ENCODE measurements at regions not wholly inside any gene's neighbourhood (a gene's known extent, or its start where the extent isn't known, plus 50 kb on each side); places are given as distances from the start of the nearest gene placed in this dataset.
"Not testable (repeated sequence)": the region's sequence is repeated elsewhere in the genome, so short reads cannot be mapped to it uniquely, and the experiment has no call there.

GRCh38 chr3:94799420-94800060, 736.7 kb downstream of the NSUN3 start:
- Histone ChIP-seq H3K4me1 (no peaks in the 10 kb centered on the region), H3K4me3 (ENCODE audit: low read depth, low read length) (no peak overlapping the region)
- TF ChIP-seq, protein P1, sequence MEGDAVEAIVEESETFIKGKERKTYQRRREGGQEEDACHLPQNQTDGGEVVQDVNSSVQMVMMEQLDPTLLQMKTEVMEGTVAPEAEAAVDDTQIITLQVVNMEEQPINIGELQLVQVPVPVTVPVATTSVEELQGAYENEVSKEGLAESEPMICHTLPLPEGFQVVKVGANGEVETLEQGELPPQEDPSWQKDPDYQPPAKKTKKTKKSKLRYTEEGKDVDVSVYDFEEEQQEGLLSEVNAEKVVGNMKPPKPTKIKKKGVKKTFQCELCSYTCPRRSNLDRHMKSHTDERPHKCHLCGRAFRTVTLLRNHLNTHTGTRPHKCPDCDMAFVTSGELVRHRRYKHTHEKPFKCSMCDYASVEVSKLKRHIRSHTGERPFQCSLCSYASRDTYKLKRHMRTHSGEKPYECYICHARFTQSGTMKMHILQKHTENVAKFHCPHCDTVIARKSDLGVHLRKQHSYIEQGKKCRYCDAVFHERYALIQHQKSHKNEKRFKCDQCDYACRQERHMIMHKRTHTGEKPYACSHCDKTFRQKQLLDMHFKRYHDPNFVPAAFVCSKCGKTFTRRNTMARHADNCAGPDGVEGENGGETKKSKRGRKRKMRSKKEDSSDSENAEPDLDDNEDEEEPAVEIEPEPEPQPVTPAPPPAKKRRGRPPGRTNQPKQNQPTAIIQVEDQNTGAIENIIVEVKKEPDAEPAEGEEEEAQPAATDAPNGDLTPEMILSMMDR (IDR thresholded peaks at IDR 0.05) = no peak

GRCh38 chr3:94811836-94812235, 749.0 kb downstream of the NSUN3 start:
- no peaks in the 10 kb centered on the region for H3K27me3 ChIP-seq (ENCODE audit: control insufficient read depth, insufficient read depth, low read length)
- H3K36me3 ChIP-seq (ENCODE audit: control insufficient read depth, insufficient read depth, low read length) = no peaks in the 10 kb centered on the region
- TF ChIP-seq, protein P1 (IDR thresholded peaks at IDR 0.05) = no peak
- H3K9ac ChIP-seq = no peak overlapping the region
- H3K79me2 ChIP-seq = no peaks in the 10 kb centered on the region
- no peak overlapping the region for H3K4me2 ChIP-seq (ENCODE audit: low read length)
- H3K4me1 ChIP-seq = no peaks in the 10 kb centered on the region
- H2AFZ ChIP-seq = no peak overlapping the region
- H3K9me3 ChIP-seq (ENCODE audit: control insufficient read depth, low read length) = no peaks in the 10 kb centered on the region
- no peak overlapping the region for H3K4me3 ChIP-seq (ENCODE audit: low read depth, low read length)
- no peak overlapping the region for H3K27ac ChIP-seq

More at GRCh38 chr3:94799420-94800060, 736.7 kb downstream of the NSUN3 start:
- H3K4me2 ChIP-seq (ENCODE audit: low read length) = no peak overlapping the region
- no peaks in the 10 kb centered on the region for H3K36me3 ChIP-seq (ENCODE audit: control insufficient read depth, insufficient read depth, low read length)
- H3K9me3 ChIP-seq (ENCODE audit: control insufficient read depth, low read length) = no peaks in the 10 kb centered on the region
- no peak overlapping the region for H3K27ac ChIP-seq
- no peak overlapping the region for H3K9ac ChIP-seq
- no peaks in the 10 kb centered on the region for H3K79me2 ChIP-seq
- H3K27me3 ChIP-seq (ENCODE audit: control insufficient read depth, insufficient read depth, low read length) = no peaks in the 10 kb centered on the region
- H2AFZ ChIP-seq = no peak overlapping the region

GRCh38 chr3:94821241-94821640, 758.4 kb downstream of the NSUN3 start:
- H3K27me3 ChIP-seq (ENCODE audit: control insufficient read depth, insufficient read depth, low read length) = no peaks in the 10 kb centered on the region
- no peak overlapping the region for H3K4me3 ChIP-seq (ENCODE audit: low read depth, low read length)
- H3K36me3 ChIP-seq (ENCODE audit: control insufficient read depth, insufficient read depth, low read length) = no peaks in the 10 kb centered on the region
- H3K9ac ChIP-seq = no peak overlapping the region
- TF ChIP-seq, protein P1 (IDR thresholded peaks at IDR 0.05) = no peak
- H3K4me1 ChIP-seq = no peaks in the 10 kb centered on the region
- no peak overlapping the region for H2AFZ ChIP-seq
- H3K9me3 ChIP-seq (ENCODE audit: control insufficient read depth, low read length) = no peaks in the 10 kb centered on the region
- H3K27ac ChIP-seq = no peak overlapping the region
- no peaks in the 10 kb centered on the region for H3K79me2 ChIP-seq
- no peak overlapping the region for H3K4me2 ChIP-seq (ENCODE audit: low read length)

- H3K9me3 ChIP-seq (ENCODE audit: control insufficient read depth, low read length) = no peaks in the 10 kb centered on the region
- H3K36me3 ChIP-seq (ENCODE audit: control insufficient read depth, insufficient read depth, low read length) = no peaks in the 10 kb centered on the region
- no peaks in the 10 kb centered on the region for H3K27me3 ChIP-seq (ENCODE audit: control insufficient read depth, insufficient read depth, low read length)
- TF ChIP-seq, protein P1 (IDR thresholded peaks at IDR 0.05) = no peak
- no peak overlapping the region for H3K9ac ChIP-seq
- no peak overlapping the region for H3K4me3 ChIP-seq (ENCODE audit: low read depth, low read length)
- no peak overlapping the region for H3K4me2 ChIP-seq (ENCODE audit: low read length)
- H3K79me2 ChIP-seq = no peaks in the 10 kb centered on the region
- H3K27ac ChIP-seq = no peak overlapping the region
- H3K4me1 ChIP-seq = no peaks in the 10 kb centered on the region
- H2AFZ ChIP-seq = no peak overlapping the region
Measured at GRCh38 chr3:94822298-94822697, 759.4 kb downstream of the NSUN3 start.

DNA sequence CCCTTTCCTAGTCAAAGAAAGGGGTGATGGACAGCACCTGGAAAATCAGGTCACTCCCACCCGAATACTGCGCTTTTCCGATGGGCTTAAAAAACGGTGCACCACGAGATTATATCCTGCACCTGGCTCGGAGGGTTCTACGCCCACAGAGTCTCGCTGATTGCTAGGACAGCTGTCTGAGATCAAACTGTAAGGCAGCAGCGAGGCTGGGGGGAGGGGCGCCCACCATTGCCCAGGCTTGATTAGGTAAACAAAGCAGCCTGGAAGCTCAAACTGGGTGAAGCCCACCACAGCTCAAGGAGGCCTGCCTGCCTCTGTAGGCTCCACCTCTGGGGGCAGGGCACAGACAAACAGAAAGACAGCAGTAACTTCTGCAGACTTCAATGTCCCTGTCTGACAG, 783.4 kb downstream of the NSUN3 start:
- not testable (repeated sequence) for H3K27ac ChIP-seq, H3K9ac ChIP-seq, H3K4me1 ChIP-seq

More for the DNA sequence above, 783.4 kb downstream of the NSUN3 start:
- H3K4me3 ChIP-seq (ENCODE audit: low read depth, low read length); H2AFZ ChIP-seq; H3K27me3 ChIP-seq (ENCODE audit: control insufficient read depth, insufficient read depth, low read length); H3K79me2 ChIP-seq; H3K36me3 ChIP-seq (ENCODE audit: control insufficient read depth, insufficient read depth, low read length); H3K9me3 ChIP-seq (ENCODE audit: control insufficient read depth, low read length); H3K4me2 ChIP-seq (ENCODE audit: low read length): not testable (repeated sequence)

Measured in parathyroid adenoma (tissue), 2 donors.